ENCODE measurements at regions not wholly inside any gene's neighbourhood (a gene's known extent, or its start where the extent isn't known, plus 50 kb on each side); places are given as distances from the start of the nearest gene placed in this dataset.

DNA sequence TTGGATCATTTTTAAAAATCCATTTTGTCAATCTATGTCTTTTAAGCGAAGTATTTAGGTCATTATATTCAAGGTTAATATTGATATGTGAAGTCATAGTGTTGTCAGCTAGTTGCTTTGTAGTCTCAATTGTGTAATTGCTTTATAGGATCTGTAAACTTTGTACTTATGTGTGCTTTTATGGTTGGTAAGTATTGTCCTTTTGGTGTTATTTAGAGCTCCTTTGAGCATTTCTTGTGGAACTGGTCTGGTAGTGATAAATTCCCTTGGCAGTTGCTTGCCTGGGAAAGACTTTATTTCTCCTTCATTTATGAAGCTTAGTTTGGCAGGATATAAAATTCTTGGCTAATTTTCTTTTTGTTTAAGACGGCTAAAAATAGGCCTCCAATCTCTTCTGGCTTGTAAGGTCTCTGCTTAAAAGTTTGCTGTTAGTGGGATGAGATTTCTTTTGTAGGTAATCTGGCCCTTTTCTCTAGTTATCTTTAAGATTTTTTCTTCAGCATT is 368.8 kb downstream of the SPRY2 start:
- H4K20me1 ChIP-seq (ENCODE audit: insufficient read depth) = no peaks in the 10 kb centered on the region
- no peaks in the 10 kb centered on the region for H3K27me3 ChIP-seq (ENCODE audit: insufficient read depth, low read depth)
- H3F3A ChIP-seq (ENCODE audit: insufficient read depth, low read depth) = no peaks in the 10 kb centered on the region
- 0 out of 2 replicates have a peak, but pooled peaks cover 3% of the 10 kb centered on the region for H3K4me1 ChIP-seq (replicated peaks; ENCODE audit: insufficient read depth)
- no peak for TF ChIP-seq EZH2 (IDR thresholded peaks at IDR 0.05; ENCODE audit: low read depth)
- no peak for TF ChIP-seq CTCF (conservative IDR thresholded peaks at IDR 0.05)
- H2AFZ ChIP-seq = no peak overlapping the region
- H3K9me2 ChIP-seq (ENCODE audit: insufficient read depth) = no peaks in the 10 kb centered on the region
- POLR2A ChIA-PET (ENCODE audit: unreplicated experiment) = no interaction called here
- BruUV-seq (replicated peaks) = no TSS peak
- intact Hi-C loops (cut with micrococcal nuclease; ENCODE audit: unreplicated experiment) = no loop called here
- CTCF ChIA-PET = interaction anchor here (0.6 kb wide), 1 partner anchor 40 kb away, joined by 3 read pairs; no protein-coding TSS in a partner anchor
- H3K4me3 ChIP-seq = no peak overlapping the region
- H3K27ac ChIP-seq = no peak overlapping the region
- H3K79me2 ChIP-seq (ENCODE audit: low read depth) = no peaks in the 10 kb centered on the region
- no peaks in the 10 kb centered on the region for H3K36me3 ChIP-seq (ENCODE audit: low read depth)
- peaks cover 20% of the 10 kb centered on the region; the same call in 1 of the 2 replicates for H3K9me3 ChIP-seq (ENCODE audit: insufficient read depth, low read depth)
- DNase-seq = no peak
- H3K4me2 ChIP-seq = no peak overlapping the region

DNA sequence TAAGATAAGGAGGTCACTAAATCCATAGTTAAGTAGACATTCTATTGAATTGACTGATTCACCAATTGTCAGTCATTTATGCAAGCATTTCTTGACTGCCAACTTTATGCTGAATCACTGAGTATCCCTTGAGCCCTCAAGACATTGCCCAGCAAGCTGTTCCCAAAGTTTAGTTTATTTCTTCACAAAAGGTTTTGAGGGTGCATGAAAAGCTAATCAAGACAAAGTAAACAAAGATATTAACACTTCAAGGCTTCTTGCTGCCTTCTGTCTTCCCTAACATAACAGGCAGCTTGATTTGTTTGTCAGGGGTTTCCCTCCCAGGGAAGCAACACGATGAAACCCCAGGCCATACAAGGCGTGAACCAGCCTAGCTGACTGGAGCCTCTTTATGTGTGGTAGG is 374.4 kb downstream of the SPRY2 start:
- peaks cover 16% of the 10 kb centered on the region; the same call in 1 of the 2 replicates for H3K4me1 ChIP-seq (replicated peaks; ENCODE audit: insufficient read depth)
- peak overlapping the region; percentile 27; the same call in 1 of the 2 replicates for H3K27ac ChIP-seq
- H2AFZ ChIP-seq = no peak overlapping the region
- ChIA-PET CTCF (no interaction called here), POLR2A (ENCODE audit: unreplicated experiment) (no interaction called here)
- H3K4me2 ChIP-seq = no peak overlapping the region
- intact Hi-C loops (cut with micrococcal nuclease; ENCODE audit: unreplicated experiment) = no loop called here
- H3K4me3 ChIP-seq = no peak overlapping the region
- no peaks in the 10 kb centered on the region for H3K9me2 ChIP-seq (ENCODE audit: insufficient read depth)
- H3K36me3 ChIP-seq (ENCODE audit: low read depth) = no peaks in the 10 kb centered on the region
- no peaks in the 10 kb centered on the region for H3K79me2 ChIP-seq (ENCODE audit: low read depth)
- H3F3A ChIP-seq (ENCODE audit: insufficient read depth, low read depth) = peaks cover 10% of the 10 kb centered on the region
- BruUV-seq (replicated peaks) = no TSS peak
- no peaks in the 10 kb centered on the region for H4K20me1 ChIP-seq (ENCODE audit: insufficient read depth)
- TF ChIP-seq CTCF (conservative IDR thresholded peaks at IDR 0.05) (no peak), EZH2 (IDR thresholded peaks at IDR 0.05; ENCODE audit: low read depth) (no peak)
- no peaks in the 10 kb centered on the region for H3K27me3 ChIP-seq (ENCODE audit: insufficient read depth, low read depth)
- DNase-seq = peak in 1 of 2 experiments; percentile 72
- H3K9me3 ChIP-seq (ENCODE audit: insufficient read depth, low read depth) = 0 out of 2 replicates have a peak, but pooled peaks cover 6% of the 10 kb centered on the region

DNA sequence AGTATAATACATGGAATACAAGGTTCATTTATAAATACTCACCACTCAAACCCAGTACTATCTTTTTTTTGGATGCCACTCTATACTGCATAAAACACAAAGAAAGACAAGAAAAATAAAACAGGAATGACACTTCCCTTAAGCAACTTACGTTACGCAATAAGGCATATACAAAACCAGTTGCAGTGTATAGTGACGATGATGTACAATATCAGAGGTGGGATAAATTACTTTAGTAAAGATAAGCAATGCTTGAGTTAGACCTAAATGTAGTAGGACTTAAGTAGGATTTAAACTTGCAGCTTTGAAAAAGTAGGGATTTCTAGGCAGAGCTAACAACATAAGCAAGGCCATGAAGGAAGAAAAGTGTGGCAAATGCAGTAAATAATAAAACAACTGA is 374.9 kb downstream of the SPRY2 start:
- Histone ChIP-seq H3K9me3 (ENCODE audit: insufficient read depth, low read depth) (0 out of 2 replicates have a peak, but pooled peaks cover 6% of the 10 kb centered on the region), H3K4me3 (no peak overlapping the region), H2AFZ (no peak overlapping the region), H3K4me1 (replicated peaks; ENCODE audit: insufficient read depth) (peaks cover 16% of the 10 kb centered on the region; the same call in 1 of the 2 replicates), H3K4me2 (0 out of 2 replicates have a peak overlapping the region, but pooled peaks have one; percentile 1), H3F3A (ENCODE audit: insufficient read depth, low read depth) (peaks cover 10% of the 10 kb centered on the region), H3K27ac (peak overlapping the region; percentile 27; the same call in 1 of the 2 replicates), H3K27me3 (ENCODE audit: insufficient read depth, low read depth) (no peaks in the 10 kb centered on the region), H3K36me3 (ENCODE audit: low read depth) (no peaks in the 10 kb centered on the region), H3K79me2 (ENCODE audit: low read depth) (no peaks in the 10 kb centered on the region), H4K20me1 (ENCODE audit: insufficient read depth) (no peaks in the 10 kb centered on the region), H3K9me2 (ENCODE audit: insufficient read depth) (no peaks in the 10 kb centered on the region)
- peak in 1 of 2 experiments; percentile 35 for DNase-seq
- intact Hi-C loops (cut with micrococcal nuclease; ENCODE audit: unreplicated experiment) = no loop called here
- no peak for TF ChIP-seq CTCF (conservative IDR thresholded peaks at IDR 0.05)
- no peak for TF ChIP-seq EZH2 (IDR thresholded peaks at IDR 0.05; ENCODE audit: low read depth)
- ChIA-PET CTCF (no interaction called here), POLR2A (ENCODE audit: unreplicated experiment) (no interaction called here)
- BruUV-seq (replicated peaks) = no TSS peak
